Upper lobe of left lung (tissue), 6 donors: ENCODE measurements at regions not wholly inside any gene's neighbourhood (a gene's known extent, or its start where the extent isn't known, plus 50 kb on each side); places are given as distances from the start of the nearest gene placed in this dataset.
A peak's percentile ranks its signal among the peaks of the same experiment; 100 is the strongest.

Experiments used
- ATAC-seq, 2 donors: fragments of 200-7000 bp; cut with Tn5 transposase; one replicate each; pipeline ENCODE4 v1.9.1; 2022; ENCODE audit warnings: mild to moderate bottlenecking in 2 of 2, moderate library complexity in 2 of 2; ENCODE audit not compliant: low FRiP score in 2 of 2
- DNase-seq, 2 donors: peaks; one replicate each; pipeline ENCODE4 v3.0.0-alpha.2; 2019 to 2020
- H3K27ac ChIP-seq, 4 donors: fragments of 200-600 bp; sonication (generic); one replicate each; pipeline ENCODE4 v1.5.1; 2016 to 2019
- H3K27me3 ChIP-seq, 4 donors: fragments of 200-600 bp; sonication (generic); one replicate each; pipeline ENCODE4 v1.5.1; 2017 to 2019
- H3K36me3 ChIP-seq, 4 donors: fragments of 200-600 bp; sonication (generic); one replicate each; pipeline ENCODE4 v1.5.1; 2016 to 2019
- H3K4me1 ChIP-seq, 4 donors: fragments of 200-600 bp; sonication (generic); one replicate each; pipeline ENCODE4 v1.5.1; 2018 to 2019
- H3K4me3 ChIP-seq, 4 donors: fragments of 200-600 bp; sonication (generic); one replicate each; pipeline ENCODE4 v1.5.1; 2017 to 2019; ENCODE audit warnings: mild to moderate bottlenecking in 2 of 4, moderate library complexity in 1 of 4
- H3K9me3 ChIP-seq, 4 donors: fragments of 200-600 bp; sonication (generic); one replicate each; pipeline ENCODE4 v1.5.1; 2018 to 2019
- CTCF ChIP-seq, 6 experiments: fragments of 450-650 bp in 4 of 6; fragments of 200-600 bp in 2 of 6; sonication (generic) in 2 of 6; IDR thresholded peaks; one replicate each; pipeline ENCODE4 v1.5.1; 2016 to 2019; ENCODE audit warnings: antibody characterized with exemption in 6 of 6
- EP300 ChIP-seq, 4 donors: sonication (generic); formaldehyde crosslinking; IDR thresholded peaks; one replicate each; pipeline ENCODE4 v1.5.1; 2017; ENCODE audit warnings: antibody characterized with exemption in 4 of 4, control low read depth in 2 of 4
- POLR2A ChIP-seq, 4 donors: fragments of 450-650 bp; IDR thresholded peaks; one replicate each; pipeline ENCODE4 v1.5.1; 2016 to 2017; ENCODE audit warnings: antibody characterized with exemption in 4 of 4, mild to moderate bottlenecking in 2 of 4
- POLR2AphosphoS5 ChIP-seq, 2 donors: sonication (generic); formaldehyde crosslinking; IDR thresholded peaks; one replicate each; pipeline ENCODE4 v1.5.1; 2017; ENCODE audit warnings: antibody characterized with exemption in 2 of 2
- WGBS, 2 donors: methylation state at CpG; one replicate each; pipeline ENCODE4 v1.1.5; 2017 to 2018; 5-methylcytosine and 5-hydroxymethylcytosine counted together
- donor health status: DM: no; HTN: no; CAD: no; lungs with moderate emphysema.
- donor health status: DM: no; HTN: yes; CAD: no; lungs with severe emphysema.

GRCh38 chr10:110363572-110364411, 59.1 kb upstream of the SMNDC1 start:
- ATAC-seq (no peak), DNase-seq (peak in 1 of 2 donors; percentile 21)
- no peak for TF ChIP-seq POLR2A (IDR thresholded peaks at IDR 0.05)
- TF ChIP-seq CTCF (IDR thresholded peaks at IDR 0.05) = no peak
- TF ChIP-seq POLR2AphosphoS5 (IDR thresholded peaks at IDR 0.05) = peak in 1 of 2 donors; percentile 16

GRCh38 chr10:110364531-110364937, 59.8 kb upstream of the SMNDC1 start:
- DNase-seq = no peak
- Histone ChIP-seq H3K9me3 (no peaks in the 10 kb centered on the region), H3K4me3 (no peak overlapping the region), H3K4me1 (no peaks in the 10 kb centered on the region), H3K36me3 (no peaks in the 10 kb centered on the region), H3K27me3 (no peaks in the 10 kb centered on the region), H3K27ac (no peak overlapping the region)
- TF ChIP-seq EP300 (IDR thresholded peaks at IDR 0.05) (no peak), CTCF (IDR thresholded peaks at IDR 0.05) (no peak), POLR2AphosphoS5 (IDR thresholded peaks at IDR 0.05) (no peak), POLR2A (IDR thresholded peaks at IDR 0.05) (no peak)
- WGBS, 2 donors = 82 to 83% methylated on average over 3 of the region's 3 CpGs
- no peak for ATAC-seq

More at GRCh38 chr10:110363572-110364411, 59.1 kb upstream of the SMNDC1 start:
- no peaks in the 10 kb centered on the region for H3K9me3 ChIP-seq
- no peak overlapping the region for H3K4me3 ChIP-seq
- no peaks in the 10 kb centered on the region for H3K36me3 ChIP-seq
- H3K27ac ChIP-seq = no peak overlapping the region
- 72 to 77% methylated on average over 18 to 20 of the region's 20 CpGs for WGBS, 2 donors
- no peaks in the 10 kb centered on the region for H3K27me3 ChIP-seq
- no peaks in the 10 kb centered on the region for H3K4me1 ChIP-seq

GRCh38 chr10:110365356-110366143, 60.8 kb upstream of the SMNDC1 start:
- peak in 1 of 2 donors; percentile 28 for ATAC-seq
- no peaks in the 10 kb centered on the region for H3K36me3 ChIP-seq
- 93 to 100% methylated on average over 9 of the region's 9 CpGs for WGBS, 2 donors
- no peaks in the 10 kb centered on the region for H3K9me3 ChIP-seq
- no peaks in the 10 kb centered on the region for H3K27me3 ChIP-seq
- H3K4me3 ChIP-seq = no peak overlapping the region
- TF ChIP-seq CTCF (IDR thresholded peaks at IDR 0.05) = no peak
- TF ChIP-seq POLR2AphosphoS5 (IDR thresholded peaks at IDR 0.05) = no peak
- no peak for TF ChIP-seq POLR2A (IDR thresholded peaks at IDR 0.05)
- TF ChIP-seq EP300 (IDR thresholded peaks at IDR 0.05) = no peak
- H3K27ac ChIP-seq = no peak overlapping the region
- H3K4me1 ChIP-seq = no peaks in the 10 kb centered on the region
- DNase-seq = no peak

- no peaks in the 10 kb centered on the region for H3K4me1 ChIP-seq
- WGBS, 2 donors = 79 to 87% methylated on average over 4 of the region's 4 CpGs
- no peak overlapping the region for H3K27ac ChIP-seq
- no peaks in the 10 kb centered on the region for H3K9me3 ChIP-seq
- no peaks in the 10 kb centered on the region for H3K36me3 ChIP-seq
- no peak overlapping the region for H3K4me3 ChIP-seq
- ATAC-seq (no peak), DNase-seq (no peak)
- no peak for TF ChIP-seq POLR2A (IDR thresholded peaks at IDR 0.05)
- no peak for TF ChIP-seq CTCF (IDR thresholded peaks at IDR 0.05)
- no peak for TF ChIP-seq EP300 (IDR thresholded peaks at IDR 0.05)
- TF ChIP-seq POLR2AphosphoS5 (IDR thresholded peaks at IDR 0.05) = no peak
- H3K27me3 ChIP-seq = no peaks in the 10 kb centered on the region
Measured at GRCh38 chr10:110366635-110367034, 61.9 kb upstream of the SMNDC1 start.
